22Rv1 (cell line): ENCODE measurements at regions not wholly inside any gene's neighbourhood (a gene's known extent, or its start where the extent isn't known, plus 50 kb on each side); places are given as distances from the start of the nearest gene placed in this dataset.

Experiments used
- CTCF ChIP-seq: fragments of 450-650 bp; IDR thresholded peaks from 2 replicates; pipeline ENCODE4 v1.5.1; 2017; ENCODE audit warnings: mild to moderate bottlenecking
- ZFX ChIP-seq: fragments of 450-650 bp; IDR thresholded peaks from 2 replicates; pipeline ENCODE4 v1.6.1; 2017; ENCODE audit warnings: antibody characterized with exemption, borderline replicate concordance

GRCh38 chr5:62211405-62211804 is 94.6 kb upstream of the KIF2A start:
- TF ChIP-seq CTCF (no peak), ZFX (no peak)
